Endothelial cell of hepatic sinusoid (primary cell): ENCODE measurements at regions not wholly inside any gene's neighbourhood (a gene's known extent, or its start where the extent isn't known, plus 50 kb on each side); places are given as distances from the start of the nearest gene placed in this dataset.

Experiments used
- in situ Hi-C: cut with HindIII; loops from 2 replicates; pipeline ENCODE4 v1.10.0; 2017; ENCODE audit warnings: low sequenced_read_pairs

- in situ Hi-C loops = no loop called here
Measured at GRCh38 chr4:8702516-8703400, 110.2 kb downstream of the CPZ start.

- in situ Hi-C loops = no loop called here
Measured at GRCh38 chr4:8702020-8702495, 109.5 kb downstream of the CPZ start.

- in situ Hi-C loops = no loop called here
Measured at GRCh38 chr4:8701126-8702019, 108.8 kb downstream of the CPZ start.

GRCh38 chr4:8700531-8700930 is 108.0 kb downstream of the CPZ start:
- in situ Hi-C loops = no loop called here

GRCh38 chr4:8699479-8700145 is 107.0 kb downstream of the CPZ start:
- in situ Hi-C loops = no loop called here

GRCh38 chr4:8699063-8699385 is 106.5 kb downstream of the CPZ start:
- in situ Hi-C loops = no loop called here

GRCh38 chr4:8698341-8699062 is 105.9 kb downstream of the CPZ start:
- in situ Hi-C loops = no loop called here

GRCh38 chr4:8697826-8698225 is 105.3 kb downstream of the CPZ start:
- in situ Hi-C loops = no loop called here

- in situ Hi-C loops = no loop called here
Measured at GRCh38 chr4:8696369-8697127, 104.0 kb downstream of the CPZ start.

GRCh38 chr4:8695237-8696219 is 103.0 kb downstream of the CPZ start:
- in situ Hi-C loops = no loop called here

- in situ Hi-C loops = no loop called here
Measured at GRCh38 chr4:8694651-8695151, 102.1 kb downstream of the CPZ start.

GRCh38 chr4:8694226-8694625 is 101.7 kb downstream of the CPZ start:
- in situ Hi-C loops = no loop called here

- in situ Hi-C loops = no loop called here
Measured at GRCh38 chr4:8691151-8691775, 98.7 kb downstream of the CPZ start.

- in situ Hi-C loops = no loop called here
Measured at GRCh38 chr4:8690216-8691150, 97.9 kb downstream of the CPZ start.

- in situ Hi-C loops = no loop called here
Measured at GRCh38 chr4:8689741-8690140, 97.2 kb downstream of the CPZ start.

GRCh38 chr4:8688908-8689445 is 96.4 kb downstream of the CPZ start:
- in situ Hi-C loops = no loop called here
